GM12872 (cell line): ENCODE measurements at regions not wholly inside any gene's neighbourhood (a gene's known extent, or its start where the extent isn't known, plus 50 kb on each side); places are given as distances from the start of the nearest gene placed in this dataset.

Source experiments
- CTCF ChIP-seq: IDR thresholded peaks from 3 replicates; pipeline ENCODE4 v1.5.1; 2011; ENCODE audit warnings: low read depth, mild to moderate bottlenecking, low read length, moderate library complexity; ENCODE audit not compliant: insufficient read depth

- TF ChIP-seq CTCF: no peak
Measured at GRCh38 chr11:11211888-11212287, 141.2 kb downstream of the CSNK2A3 start.

- no peak for TF ChIP-seq CTCF
Measured at GRCh38 chr11:11211186-11211585, 141.9 kb downstream of the CSNK2A3 start.

GRCh38 chr11:11210446-11210845 is 142.6 kb downstream of the CSNK2A3 start:
- TF ChIP-seq CTCF: no peak

- no peak for TF ChIP-seq CTCF
Measured at GRCh38 chr11:11209967-11210366, 143.1 kb downstream of the CSNK2A3 start.

GRCh38 chr11:11208994-11209393 is 144.1 kb downstream of the CSNK2A3 start:
- TF ChIP-seq CTCF: no peak

GRCh38 chr11:11207428-11207827 is 145.6 kb downstream of the CSNK2A3 start:
- TF ChIP-seq CTCF: no peak; the same call in 2 of the 3 replicates

GRCh38 chr11:11206484-11206883 is 146.6 kb downstream of the CSNK2A3 start:
- no peak for TF ChIP-seq CTCF

GRCh38 chr11:11202885-11203284 is 150.2 kb downstream of the CSNK2A3 start:
- TF ChIP-seq CTCF: no peak
